ENCODE measurements at regions not wholly inside any gene's neighbourhood (a gene's known extent, or its start where the extent isn't known, plus 50 kb on each side); places are given as distances from the start of the nearest gene placed in this dataset.

GRCh38 chr9:99725852-99726251, 95.8 kb upstream of the NR4A3 start:
- DNase-seq = no peak

DNA sequence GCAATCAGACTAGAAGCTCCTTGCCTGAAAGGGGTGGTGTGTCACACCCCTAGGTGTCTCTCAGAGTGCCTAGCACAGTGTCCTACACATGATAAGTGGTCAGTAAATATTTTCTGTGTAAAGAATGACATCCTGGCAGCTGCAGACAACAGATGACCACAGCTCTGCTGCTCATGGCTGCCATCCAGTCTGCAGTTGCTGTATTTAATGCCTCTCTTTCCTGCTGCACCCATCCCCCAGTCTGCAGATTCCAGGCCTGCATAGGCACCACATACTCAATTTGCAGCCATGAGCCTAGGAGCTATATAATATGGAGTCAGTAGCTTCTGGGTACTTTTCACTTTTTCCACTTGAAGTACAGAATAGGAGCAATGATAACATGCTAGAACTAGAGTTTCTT, 94.9 kb upstream of the NR4A3 start:
- no peak for DNase-seq

- no peak for DNase-seq
These were observed 91.6 kb upstream of the NR4A3 start for GRCh38 chr9:99730062-99730461.

- no peak for DNase-seq
These were observed 89.7 kb upstream of the NR4A3 start for GRCh38 chr9:99731950-99732349.

DNA sequence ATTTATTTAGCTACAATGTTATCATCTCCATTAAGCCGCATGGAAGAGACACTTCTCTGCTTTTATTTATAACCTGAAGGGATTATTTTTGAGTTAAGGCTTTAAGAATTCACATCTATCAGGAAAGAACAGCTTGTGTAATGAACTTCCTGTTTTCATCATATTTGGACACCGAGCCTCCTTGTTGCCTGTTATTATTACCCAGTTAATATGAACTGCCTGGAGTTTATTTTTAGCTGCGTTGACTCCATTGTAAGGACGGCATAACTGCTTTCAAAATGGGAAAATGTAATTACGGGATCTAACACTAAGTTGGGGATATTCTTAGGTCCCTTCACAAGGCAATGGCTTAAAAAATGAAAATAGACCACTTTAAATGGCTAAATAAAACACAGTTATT, 89.0 kb upstream of the NR4A3 start:
- DNase-seq = no peak

GRCh38 chr9:99735041-99735440, 86.6 kb upstream of the NR4A3 start:
- DNase-seq = no peak

- no peak for DNase-seq
These were observed 85.4 kb upstream of the NR4A3 start for GRCh38 chr9:99736291-99736690.

DNA sequence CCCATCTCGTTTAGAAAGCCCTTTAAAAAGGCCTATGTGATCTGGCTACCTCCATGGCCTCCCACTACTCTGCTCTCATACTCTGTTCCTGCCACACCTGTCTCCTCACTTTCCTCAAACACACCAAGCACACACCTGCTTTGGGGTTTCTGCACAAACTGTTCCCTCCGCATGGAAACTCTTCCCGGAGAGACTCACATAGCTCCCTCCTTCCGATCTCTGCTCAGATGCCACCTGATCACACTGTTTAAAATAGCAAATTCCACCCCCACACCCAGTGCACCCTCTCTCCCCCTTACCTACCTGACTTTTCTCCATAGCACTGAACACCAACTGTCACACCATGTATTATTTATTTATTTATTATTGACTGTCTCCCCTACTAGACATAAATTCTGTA, 84.0 kb upstream of the NR4A3 start:
- DNase-seq = no peak

DNA sequence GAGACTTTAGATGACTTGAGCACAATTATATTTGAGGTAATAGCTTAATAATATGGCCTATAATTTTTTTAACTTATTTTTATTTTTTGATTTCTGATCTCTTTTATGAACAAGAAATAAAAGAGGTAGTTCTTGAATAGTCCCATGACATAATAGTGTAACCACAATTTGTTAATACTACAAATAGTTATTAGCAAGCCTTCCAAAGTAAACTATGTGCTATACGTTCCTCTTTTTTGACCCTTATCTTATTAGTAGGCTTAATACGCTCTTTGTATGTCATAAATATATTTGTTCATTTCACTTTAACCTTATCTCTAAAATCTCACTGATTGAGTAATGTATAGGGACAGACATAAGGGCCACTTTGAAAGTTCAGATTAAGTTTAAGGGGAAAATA, 78.7 kb upstream of the NR4A3 start:
- DNase-seq = no peak

- no peak for DNase-seq
These were observed 78.2 kb upstream of the NR4A3 start for GRCh38 chr9:99743455-99743854.

DNA sequence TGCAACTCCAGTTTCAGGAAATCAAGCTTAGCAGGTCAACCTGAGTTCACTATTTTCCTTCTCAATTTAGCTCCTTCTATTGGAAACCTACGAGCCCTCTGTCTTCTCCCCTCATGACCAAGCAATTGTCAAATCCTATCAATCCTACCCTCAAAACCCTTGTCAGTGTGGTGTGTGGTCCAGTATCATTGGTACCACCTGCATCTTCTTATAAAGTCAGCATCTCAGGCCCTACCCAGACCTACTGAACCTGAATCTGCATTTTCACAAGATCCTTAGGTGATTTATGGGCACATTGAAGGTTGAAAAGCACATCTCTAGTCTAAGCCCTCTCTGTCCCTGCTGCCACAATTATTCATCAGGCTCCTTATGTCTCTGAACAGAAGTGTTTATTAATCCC, 77.6 kb upstream of the NR4A3 start:
- DNase-seq = no peak

DNA sequence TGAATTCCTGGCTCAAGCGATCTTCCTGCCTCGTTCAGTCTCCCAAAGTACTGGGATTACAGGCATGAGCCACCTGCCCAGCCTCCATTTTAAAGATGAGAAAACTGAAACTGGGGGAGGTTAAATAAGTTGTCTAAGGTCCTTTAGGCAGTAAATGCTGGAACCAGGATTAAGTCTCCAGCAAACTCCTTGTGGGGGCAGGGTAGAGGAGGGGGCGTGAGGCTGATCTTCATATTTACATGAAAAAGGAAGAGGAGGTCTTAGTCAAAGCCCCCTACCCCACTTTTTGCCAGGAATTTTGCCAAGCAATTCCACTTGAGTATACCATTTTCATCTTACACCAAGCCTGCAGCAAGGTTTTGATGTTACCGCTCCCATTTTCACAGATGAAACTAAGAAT, 76.6 kb upstream of the NR4A3 start:
- DNase-seq = no peak

GRCh38 chr9:99746406-99746805, 75.3 kb upstream of the NR4A3 start:
- no peak for DNase-seq

GRCh38 chr9:99748266-99748665, 73.4 kb upstream of the NR4A3 start:
- no peak for DNase-seq

DNA sequence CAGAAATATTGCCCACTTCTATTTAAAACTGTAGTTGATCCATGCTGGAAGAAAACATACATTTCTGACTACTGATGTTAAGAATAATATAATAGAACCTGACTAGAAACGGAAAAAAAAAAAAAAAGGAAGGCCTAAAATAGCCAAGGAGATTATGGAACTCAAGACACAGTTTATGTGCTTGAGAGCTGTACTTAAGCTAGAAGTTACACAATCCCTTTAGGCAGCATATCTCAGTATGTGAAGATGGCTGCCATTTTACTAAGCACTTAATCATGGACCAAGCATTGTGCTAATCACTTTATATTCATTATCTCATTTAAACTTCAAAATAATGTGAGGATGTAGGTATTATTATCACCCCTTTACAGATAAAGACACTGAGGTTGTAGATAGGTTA, 73.0 kb upstream of the NR4A3 start:
- no peak for DNase-seq

GRCh38 chr9:99749641-99750040, 72.0 kb upstream of the NR4A3 start:
- no peak for DNase-seq

DNA sequence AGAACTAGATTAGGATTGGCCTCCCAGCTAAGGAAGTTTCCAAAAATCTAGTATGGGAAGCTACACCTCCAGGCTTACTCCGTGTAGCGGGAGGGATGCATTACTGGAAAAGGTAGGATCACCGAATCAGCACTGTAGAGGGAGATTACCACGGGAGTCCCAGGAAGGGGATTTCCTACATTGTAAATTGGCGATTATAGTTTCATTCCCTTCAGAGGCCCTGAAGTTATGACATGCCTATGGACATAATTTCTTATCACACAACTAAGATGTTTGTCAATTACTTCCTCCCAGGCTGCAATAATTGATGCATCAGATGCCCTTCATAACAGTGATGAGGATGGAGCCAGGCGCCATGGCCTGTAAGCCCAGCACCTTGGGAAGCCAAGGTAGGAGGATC, 71.2 kb upstream of the NR4A3 start:
- DNase-seq = no peak

DNA sequence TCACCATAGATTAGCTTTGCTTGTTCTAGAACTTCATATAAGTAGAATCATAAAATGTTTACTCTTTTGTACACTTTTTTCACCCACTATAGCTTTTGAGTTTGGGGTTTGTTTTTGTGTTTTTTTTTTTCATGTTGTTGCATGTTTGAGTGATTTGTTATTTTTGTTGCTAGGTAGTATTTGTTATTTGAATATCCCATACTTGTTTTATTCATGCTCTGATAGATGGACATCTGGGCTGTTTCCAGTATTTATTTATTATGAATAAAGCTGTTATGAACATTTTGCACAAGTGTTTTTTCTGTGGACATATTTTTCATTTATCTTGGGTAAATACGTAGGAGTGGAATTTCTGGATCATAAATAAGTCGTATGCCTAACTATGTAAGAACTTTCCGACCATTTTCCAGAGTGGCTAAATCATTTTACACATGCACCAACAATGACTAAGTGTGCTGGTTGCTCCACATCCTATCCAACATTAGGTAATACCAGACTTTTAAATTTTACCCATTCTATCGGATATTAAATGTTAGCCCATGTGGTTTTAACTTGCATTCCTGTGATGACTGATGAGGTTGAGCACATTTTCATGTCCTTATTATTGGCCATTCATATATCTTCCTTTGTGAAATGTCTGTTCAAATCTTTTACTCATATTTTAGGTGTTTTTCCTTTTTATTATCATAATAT, 69.1 kb upstream of the NR4A3 start:
- DNase-seq = no peak

DNA sequence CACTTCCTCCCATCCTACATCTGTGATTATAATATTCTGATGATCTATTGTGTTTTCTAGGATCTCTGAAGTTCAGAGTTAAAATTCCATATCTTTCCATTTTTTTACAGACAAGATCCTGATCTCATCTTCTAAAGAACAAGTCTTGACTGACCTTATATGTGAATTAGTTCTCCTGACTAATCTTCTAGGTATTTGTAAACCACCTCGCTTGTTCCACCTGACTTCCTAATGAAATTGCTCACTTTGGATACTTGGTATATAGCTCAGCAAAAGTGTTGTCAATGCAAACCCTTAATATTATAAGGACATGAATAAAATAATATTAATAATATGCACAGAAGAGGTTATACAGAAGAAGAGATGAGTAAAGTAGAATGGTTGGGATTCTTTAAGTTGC, 68.2 kb upstream of the NR4A3 start:
- DNase-seq = no peak

DNA sequence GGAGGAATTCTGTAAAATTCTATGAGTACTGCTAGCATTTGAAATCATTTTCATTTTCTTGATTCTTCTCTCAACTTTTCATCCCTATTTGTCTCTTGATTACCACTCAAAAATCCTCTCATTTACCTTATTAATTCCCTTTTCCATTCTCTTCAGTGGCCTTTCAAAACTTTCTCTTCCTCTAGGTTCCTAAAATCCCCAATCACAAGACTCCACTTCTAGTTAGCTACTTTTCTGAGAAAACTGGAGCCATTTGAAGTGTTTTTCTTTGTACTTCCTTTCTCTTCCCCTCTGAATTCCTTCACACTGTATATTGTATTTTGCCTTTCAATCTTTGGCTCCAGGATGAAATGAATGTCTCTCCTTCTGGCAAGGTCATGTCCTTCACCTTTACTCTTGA, 61.3 kb upstream of the NR4A3 start:
- DNase-seq = no peak

- no peak for DNase-seq
These were observed 59.2 kb upstream of the NR4A3 start for GRCh38 chr9:99762470-99762869.
